ENCODE measurements at regions not wholly inside any gene's neighbourhood (a gene's known extent, or its start where the extent isn't known, plus 50 kb on each side); places are given as distances from the start of the nearest gene placed in this dataset.

DNA sequence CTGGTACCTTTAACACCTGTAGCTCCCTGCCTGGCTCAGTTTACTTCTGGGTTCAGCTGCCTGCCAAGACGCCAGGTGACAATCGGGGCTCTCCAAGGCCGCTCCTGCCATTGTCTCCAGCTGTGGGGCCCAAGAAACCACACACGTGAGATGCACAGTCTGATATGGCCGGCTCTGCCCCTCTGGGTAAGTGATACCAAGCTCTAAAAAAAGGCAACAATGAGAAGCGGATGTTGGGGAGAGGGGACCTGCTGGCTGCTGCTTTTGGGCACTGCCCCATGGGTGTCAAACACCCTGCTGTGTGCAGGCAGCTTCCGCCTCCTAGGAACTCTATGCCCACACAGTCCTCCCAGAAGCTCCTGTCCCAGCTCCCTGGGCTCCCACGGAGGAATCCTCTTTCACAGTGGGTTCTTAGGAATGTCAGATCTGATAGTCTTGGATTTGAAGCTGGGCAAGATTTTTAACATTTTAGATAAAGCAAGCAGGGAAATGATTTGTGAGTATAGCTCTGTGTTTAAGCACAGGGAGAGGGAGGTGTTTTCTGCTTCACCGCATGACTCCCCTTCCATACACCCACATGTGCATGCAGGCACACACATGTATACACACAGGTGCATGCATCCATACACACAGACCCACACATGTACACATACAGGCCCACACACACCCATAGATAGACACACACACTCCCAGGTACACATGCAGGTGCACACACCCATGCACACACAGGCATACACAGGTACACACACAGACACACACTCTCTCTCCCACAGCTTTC, 1135.8 kb downstream of the BCL11B start:
- TF ChIP-seq POLR2A (IDR thresholded peaks at IDR 0.05) (no peak), EP300 (IDR thresholded peaks at IDR 0.05) (no peak), POLR2AphosphoS5 (IDR thresholded peaks at IDR 0.05) (no peak)
- TF ChIP-seq, protein P1, sequence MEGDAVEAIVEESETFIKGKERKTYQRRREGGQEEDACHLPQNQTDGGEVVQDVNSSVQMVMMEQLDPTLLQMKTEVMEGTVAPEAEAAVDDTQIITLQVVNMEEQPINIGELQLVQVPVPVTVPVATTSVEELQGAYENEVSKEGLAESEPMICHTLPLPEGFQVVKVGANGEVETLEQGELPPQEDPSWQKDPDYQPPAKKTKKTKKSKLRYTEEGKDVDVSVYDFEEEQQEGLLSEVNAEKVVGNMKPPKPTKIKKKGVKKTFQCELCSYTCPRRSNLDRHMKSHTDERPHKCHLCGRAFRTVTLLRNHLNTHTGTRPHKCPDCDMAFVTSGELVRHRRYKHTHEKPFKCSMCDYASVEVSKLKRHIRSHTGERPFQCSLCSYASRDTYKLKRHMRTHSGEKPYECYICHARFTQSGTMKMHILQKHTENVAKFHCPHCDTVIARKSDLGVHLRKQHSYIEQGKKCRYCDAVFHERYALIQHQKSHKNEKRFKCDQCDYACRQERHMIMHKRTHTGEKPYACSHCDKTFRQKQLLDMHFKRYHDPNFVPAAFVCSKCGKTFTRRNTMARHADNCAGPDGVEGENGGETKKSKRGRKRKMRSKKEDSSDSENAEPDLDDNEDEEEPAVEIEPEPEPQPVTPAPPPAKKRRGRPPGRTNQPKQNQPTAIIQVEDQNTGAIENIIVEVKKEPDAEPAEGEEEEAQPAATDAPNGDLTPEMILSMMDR (IDR thresholded peaks at IDR 0.05), result no peak

All from suprapubic skin (tissue), 4 donors.